SHP77 treated with DMSO at 0.1 percent for 48 hours (cell line): ENCODE measurements at regions not wholly inside any gene's neighbourhood (a gene's known extent, or its start where the extent isn't known, plus 50 kb on each side); places are given as distances from the start of the nearest gene placed in this dataset.
"Not testable (repeated sequence)": the region's sequence is repeated elsewhere in the genome, so short reads cannot be mapped to it uniquely, and the experiment has no call there.

Experiments
- DNase-seq: peaks from one replicate; lab custom pipeline; 2025; lab: John Stamatoyannopoulos, UW

- no peak for DNase-seq
These were observed 51.6 kb upstream of the CNTLN start for GRCh38 chr9:17083258-17083657.

DNA sequence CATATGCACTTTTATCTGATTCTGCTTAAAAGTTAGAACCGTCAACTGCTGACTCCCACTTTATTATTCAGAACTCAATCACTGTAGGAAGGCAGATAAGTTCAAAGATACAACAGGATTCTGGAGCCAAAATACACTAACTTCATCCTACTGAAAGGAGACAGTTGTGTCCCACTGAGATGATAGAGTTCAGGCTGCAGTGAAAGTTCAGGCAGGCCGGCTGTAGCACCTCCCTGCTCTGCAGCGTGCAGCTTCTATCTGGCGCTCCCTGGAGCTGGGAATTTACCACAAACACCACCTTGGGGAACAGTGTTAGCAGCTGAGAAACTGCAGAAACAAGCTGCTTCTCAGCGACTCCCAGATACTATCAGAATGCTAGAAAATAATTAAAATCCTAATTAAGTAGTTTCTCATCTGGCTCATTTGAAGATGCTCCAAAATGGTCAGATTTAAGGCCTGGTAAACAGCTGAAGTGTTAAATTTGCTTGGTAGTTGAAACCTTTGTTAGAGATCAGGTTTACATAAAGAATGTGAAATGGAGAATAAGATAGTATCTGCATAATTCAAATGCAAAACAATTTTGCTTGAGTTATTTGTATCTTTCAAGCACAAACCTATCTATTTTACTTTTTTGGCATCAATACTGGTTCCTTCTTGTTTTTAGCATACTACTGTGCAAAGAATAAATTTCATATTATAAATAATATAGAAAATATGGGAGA, 52.3 kb upstream of the CNTLN start:
- DNase-seq: no peak

- DNase-seq: no peak
These were observed 53.0 kb upstream of the CNTLN start for GRCh38 chr9:17081814-17082213.

DNA sequence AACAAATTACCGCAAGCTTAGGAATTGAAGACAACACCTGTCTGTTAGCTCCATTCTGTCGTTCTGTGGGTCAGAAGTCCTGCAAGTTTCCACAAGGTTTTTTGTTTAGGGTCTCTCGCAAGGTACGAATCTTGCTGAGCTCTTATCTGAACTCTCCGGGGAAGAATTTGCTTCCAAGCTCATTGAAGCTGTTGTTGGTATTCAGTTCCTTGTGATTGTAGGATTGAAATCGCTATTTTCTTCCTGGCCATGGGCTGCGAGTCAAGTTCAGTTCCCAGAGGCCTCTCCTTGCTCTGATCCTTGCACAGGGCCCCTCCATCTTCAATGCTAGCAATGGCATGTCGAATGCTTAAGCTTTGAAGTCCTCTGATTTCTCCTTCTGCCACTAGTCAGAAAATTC, 53.5 kb upstream of the CNTLN start:
- no peak for DNase-seq

GRCh38 chr9:17075758-17076485, 58.9 kb upstream of the CNTLN start:
- no peak for DNase-seq

DNA sequence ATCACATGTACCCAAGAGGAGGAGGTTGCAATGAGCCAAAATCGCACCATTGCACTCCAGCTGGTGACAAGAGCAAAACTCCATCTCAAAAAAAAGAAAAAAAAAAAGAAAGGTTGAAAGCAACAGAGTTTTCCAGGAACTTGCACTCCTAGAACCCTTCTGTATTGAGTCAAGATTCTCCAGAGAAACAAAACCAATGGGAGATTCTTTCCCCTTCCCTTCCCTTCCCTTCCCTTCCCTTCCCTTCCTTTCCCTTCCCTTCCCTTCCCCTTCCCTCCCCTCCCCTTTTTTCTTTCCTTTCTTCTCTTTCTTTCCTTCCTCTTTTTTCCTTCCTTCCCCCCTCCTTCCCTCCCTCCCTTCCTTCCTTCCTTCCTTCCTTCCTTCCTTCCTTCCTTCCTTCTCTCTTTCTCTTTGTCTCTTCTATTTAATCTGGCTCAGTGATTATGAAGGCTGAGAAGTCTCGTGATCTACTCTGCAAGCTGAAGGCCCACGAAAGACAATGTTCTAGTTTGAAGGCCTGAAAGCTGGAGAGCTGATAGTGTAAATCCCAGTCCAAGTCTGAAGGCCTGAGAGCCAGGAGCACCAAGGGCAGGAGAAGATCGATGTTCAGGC, 59.6 kb upstream of the CNTLN start:
- DNase-seq: no peak

GRCh38 chr9:17072563-17072962, 62.3 kb upstream of the CNTLN start:
- not testable (repeated sequence) for DNase-seq

DNA sequence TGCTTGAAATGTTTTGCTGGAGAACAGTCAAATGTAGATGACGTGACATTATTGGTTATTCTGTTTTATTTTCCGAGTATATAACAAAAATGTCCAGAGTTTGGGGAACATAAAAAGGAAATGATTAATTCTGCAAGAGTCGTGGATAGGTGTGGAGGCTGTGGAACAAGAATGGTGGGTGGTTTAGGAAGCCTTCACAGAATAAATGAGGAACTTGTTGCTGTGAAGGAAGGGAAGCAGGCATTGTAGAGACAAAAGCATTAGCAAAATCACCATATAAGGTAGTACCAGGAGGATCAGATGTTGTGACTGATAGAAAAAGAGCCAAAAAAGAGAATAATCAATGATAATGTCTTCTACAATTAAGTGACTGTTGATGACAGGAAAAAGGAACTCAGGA, 66.2 kb upstream of the CNTLN start:
- no peak for DNase-seq

- DNase-seq: peak; percentile 8
These were observed 69.8 kb upstream of the CNTLN start for GRCh38 chr9:17065062-17065461.

DNA sequence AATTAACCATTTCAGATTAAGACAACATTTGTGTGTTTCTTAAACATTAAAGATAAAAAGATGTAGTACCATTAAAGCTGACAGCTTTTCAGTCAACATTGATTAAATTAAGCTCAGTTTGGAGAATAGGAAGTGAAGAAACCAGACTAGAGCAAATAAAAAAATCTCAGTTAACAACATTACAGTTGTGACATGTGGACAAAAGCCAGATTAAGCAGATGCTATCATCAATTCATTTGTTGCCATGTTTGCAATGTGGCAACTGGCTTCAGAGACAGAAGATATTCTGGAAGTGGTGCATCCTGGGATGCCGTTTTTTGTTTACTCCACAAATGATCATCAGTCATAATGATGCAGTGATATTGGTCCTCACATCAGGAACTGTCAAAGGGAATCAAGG, 70.3 kb upstream of the CNTLN start:
- DNase-seq: no peak

- peak; percentile 24 for DNase-seq
These were observed 71.2 kb upstream of the CNTLN start for GRCh38 chr9:17063535-17064135.

- DNase-seq: no peak
These were observed 72.3 kb upstream of the CNTLN start for GRCh38 chr9:17062497-17062896.

DNA sequence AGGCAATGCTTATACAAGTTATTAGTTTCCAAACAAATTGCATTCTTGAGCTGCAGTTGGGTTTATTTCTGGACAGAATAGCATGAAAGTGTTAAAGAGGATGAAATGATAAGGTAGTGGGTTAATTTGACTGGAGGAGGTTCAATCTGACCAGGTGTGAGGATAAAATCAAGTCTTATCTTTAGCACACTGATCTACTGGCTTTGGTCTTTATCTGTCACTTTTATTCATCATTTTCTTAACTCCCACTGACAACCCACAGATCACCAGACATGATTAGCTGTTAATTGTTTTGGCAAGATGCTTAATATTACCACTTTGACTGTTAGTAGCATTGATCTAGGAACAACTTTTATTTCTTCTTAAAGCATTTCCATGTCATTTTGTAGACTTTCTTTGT, 74.4 kb upstream of the CNTLN start:
- no peak for DNase-seq

- DNase-seq: no peak
These were observed 75.4 kb upstream of the CNTLN start for GRCh38 chr9:17059465-17059864.

DNA sequence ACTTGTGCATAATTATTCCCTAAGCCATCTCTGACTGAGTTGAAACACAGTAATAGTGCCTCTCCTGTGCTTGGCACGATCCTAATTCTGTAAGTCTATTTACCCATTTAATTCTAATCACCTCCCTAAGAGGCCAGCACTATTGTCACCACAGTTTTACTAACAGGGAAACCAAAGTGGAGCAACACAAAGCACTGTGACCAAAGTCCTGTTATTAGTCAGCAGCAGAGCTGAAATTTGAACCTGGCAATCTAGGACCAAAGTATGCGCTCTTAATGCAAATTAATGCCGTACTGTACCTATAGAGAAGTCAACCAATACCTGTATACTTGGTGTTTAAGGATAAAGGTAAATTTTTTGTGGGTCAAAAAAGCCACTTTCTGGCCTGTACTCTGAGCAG, 77.1 kb upstream of the CNTLN start:
- no peak for DNase-seq

- no peak for DNase-seq
These were observed 82.2 kb upstream of the CNTLN start for GRCh38 chr9:17052626-17053025.

DNA sequence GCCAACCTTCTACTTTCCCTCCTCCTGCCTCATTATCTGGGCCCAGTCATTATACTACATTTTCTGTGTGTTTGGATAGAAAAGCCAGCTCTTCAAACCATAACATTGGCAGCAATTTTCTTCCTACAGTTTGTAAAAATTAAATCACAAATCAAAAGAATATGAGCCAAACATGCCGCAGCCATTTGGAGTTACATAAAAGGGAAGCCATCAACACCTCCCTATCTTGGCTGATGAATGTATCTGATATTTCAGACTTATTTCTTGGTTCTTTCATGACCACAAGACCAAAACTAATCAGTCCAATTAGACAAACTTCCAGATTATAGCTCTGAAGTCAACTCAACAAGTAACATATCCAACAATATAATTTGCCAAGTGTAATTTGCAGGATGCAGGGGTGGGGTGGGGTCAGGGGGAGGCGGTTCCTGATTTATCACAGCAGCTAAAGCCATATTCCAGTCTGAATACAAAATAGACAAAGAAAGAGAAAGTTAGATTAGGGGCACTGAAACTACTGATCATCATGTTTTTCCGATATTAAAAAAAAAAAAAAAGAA, 89.4 kb upstream of the CNTLN start:
- DNase-seq: no peak

GRCh38 chr9:17031546-17031945, 103.3 kb upstream of the CNTLN start:
- no peak for DNase-seq

GRCh38 chr9:17025281-17025680, 109.6 kb upstream of the CNTLN start:
- DNase-seq: no peak

- no peak for DNase-seq
These were observed 110.7 kb upstream of the CNTLN start for GRCh38 chr9:17024129-17024528.

GRCh38 chr9:17021387-17021970, 113.4 kb upstream of the CNTLN start:
- DNase-seq: no peak

GRCh38 chr9:17019398-17019797, 115.4 kb upstream of the CNTLN start:
- no peak for DNase-seq
